ENCODE measurements at regions not wholly inside any gene's neighbourhood (a gene's known extent, or its start where the extent isn't known, plus 50 kb on each side); places are given as distances from the start of the nearest gene placed in this dataset.

GRCh38 chr1:30321996-30322858 is 401.2 kb downstream of the MATN1 start (continued):
- no peak for TF ChIP-seq MAX (IDR thresholded peaks at IDR 0.05)
- TF ChIP-seq ELF1 (IDR thresholded peaks at IDR 0.05; ENCODE audit: borderline replicate concordance, low read depth): no peak
- TF ChIP-seq ZNF274 (IDR thresholded peaks at IDR 0.05; ENCODE audit: low read depth, low read length): no peak

DNA sequence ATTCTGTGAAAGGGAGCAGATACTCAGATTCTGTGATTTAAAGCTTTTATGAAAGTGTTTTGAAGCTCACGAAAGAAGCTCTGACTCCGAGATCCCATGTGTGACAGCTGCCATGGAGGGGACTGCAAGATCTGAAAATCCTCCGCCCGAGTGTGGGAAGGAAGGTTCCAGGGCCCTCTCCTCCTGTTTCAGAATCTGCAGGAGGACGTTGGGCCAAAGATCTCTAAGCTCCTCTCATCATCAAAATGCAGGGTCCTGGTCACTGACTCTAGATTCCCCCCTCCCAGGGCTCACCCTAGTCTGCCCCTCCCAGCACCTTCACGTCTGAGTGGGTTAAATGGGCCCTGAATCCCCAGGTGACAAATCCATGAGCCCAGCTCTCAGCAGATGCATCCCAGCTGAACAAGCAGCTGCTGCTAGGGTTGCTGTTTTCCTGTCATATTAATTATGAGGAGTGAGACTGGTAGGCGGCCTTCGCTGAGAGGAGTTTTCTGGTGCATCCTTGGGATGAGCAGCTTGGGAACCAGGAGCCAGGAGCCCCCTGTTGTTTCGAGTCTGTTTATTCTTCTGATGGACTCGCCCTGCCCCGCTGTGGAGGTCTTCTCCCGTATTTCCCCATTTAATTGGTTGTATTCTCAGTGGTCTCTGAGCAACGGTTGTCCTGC is 402.0 kb downstream of the MATN1 start:
- RAD21 ChIA-PET (ENCODE audit: low non-redundant PET in 1 of 2, low total read pairs in 2 of 2, uncharacterized antibody in 2 of 2, unreplicated experiment in 2 of 2): no interaction called here
- H3K9me3 ChIP-seq (ENCODE audit: control insufficient read depth in 1 of 2, insufficient read depth in 1 of 2, low read depth in 1 of 2, low read length in 2 of 2): no peaks in the 10 kb centered on the region
- H3K36me3 ChIP-seq (ENCODE audit: control insufficient read depth in 1 of 2, insufficient read depth in 2 of 2, low read length in 2 of 2): no peaks in the 10 kb centered on the region
- POLR2A ChIA-PET: no interaction called here
- no peaks in the 10 kb centered on the region for H3K79me2 ChIP-seq (ENCODE audit: insufficient read depth, low read length)
- DNase-seq (ENCODE audit: low read depth, low spot score) (no peak), ATAC-seq (no peak)
- no TSS peak for BruUV-seq (replicated peaks)
- H4K20me1 ChIP-seq (ENCODE audit: insufficient read depth): no peaks in the 10 kb centered on the region
- no peaks in the 10 kb centered on the region for H3K27me3 ChIP-seq (ENCODE audit: insufficient read depth, low read length)
- H3K9me2 ChIP-seq (ENCODE audit: insufficient read depth): no peaks in the 10 kb centered on the region
- H3K9ac ChIP-seq (ENCODE audit: low read length): no peak overlapping the region
- no peak overlapping the region for H3K4me2 ChIP-seq (ENCODE audit: low read length)
- no peak for TF ChIP-seq FOSL1 (IDR thresholded peaks at IDR 0.05; ENCODE audit: low read depth)
- no peak for TF ChIP-seq ELF1 (IDR thresholded peaks at IDR 0.05; ENCODE audit: borderline replicate concordance, low read depth)
- TF ChIP-seq CTCF (IDR thresholded peaks at IDR 0.05 in 2 of 3, conservative IDR thresholded peaks at IDR 0.05 in 1 of 3; ENCODE audit: borderline replicate concordance in 1 of 3, insufficient read depth in 1 of 3, low read depth in 2 of 3, low read length in 2 of 3): no peak
- TF ChIP-seq, protein P1, sequence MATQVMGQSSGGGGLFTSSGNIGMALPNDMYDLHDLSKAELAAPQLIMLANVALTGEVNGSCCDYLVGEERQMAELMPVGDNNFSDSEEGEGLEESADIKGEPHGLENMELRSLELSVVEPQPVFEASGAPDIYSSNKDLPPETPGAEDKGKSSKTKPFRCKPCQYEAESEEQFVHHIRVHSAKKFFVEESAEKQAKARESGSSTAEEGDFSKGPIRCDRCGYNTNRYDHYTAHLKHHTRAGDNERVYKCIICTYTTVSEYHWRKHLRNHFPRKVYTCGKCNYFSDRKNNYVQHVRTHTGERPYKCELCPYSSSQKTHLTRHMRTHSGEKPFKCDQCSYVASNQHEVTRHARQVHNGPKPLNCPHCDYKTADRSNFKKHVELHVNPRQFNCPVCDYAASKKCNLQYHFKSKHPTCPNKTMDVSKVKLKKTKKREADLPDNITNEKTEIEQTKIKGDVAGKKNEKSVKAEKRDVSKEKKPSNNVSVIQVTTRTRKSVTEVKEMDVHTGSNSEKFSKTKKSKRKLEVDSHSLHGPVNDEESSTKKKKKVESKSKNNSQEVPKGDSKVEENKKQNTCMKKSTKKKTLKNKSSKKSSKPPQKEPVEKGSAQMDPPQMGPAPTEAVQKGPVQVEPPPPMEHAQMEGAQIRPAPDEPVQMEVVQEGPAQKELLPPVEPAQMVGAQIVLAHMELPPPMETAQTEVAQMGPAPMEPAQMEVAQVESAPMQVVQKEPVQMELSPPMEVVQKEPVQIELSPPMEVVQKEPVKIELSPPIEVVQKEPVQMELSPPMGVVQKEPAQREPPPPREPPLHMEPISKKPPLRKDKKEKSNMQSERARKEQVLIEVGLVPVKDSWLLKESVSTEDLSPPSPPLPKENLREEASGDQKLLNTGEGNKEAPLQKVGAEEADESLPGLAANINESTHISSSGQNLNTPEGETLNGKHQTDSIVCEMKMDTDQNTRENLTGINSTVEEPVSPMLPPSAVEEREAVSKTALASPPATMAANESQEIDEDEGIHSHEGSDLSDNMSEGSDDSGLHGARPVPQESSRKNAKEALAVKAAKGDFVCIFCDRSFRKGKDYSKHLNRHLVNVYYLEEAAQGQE (IDR thresholded peaks at IDR 0.05; ENCODE audit: low read depth): no peak
- TF ChIP-seq POLR2A (IDR thresholded peaks at IDR 0.05; ENCODE audit: borderline replicate concordance, extremely low read depth, insufficient read depth, insufficient read length): no peak
- no peak for TF ChIP-seq YY1 (IDR thresholded peaks at IDR 0.05; ENCODE audit: extremely low read depth, insufficient replicate concordance, low read depth, low read length)
- no peak overlapping the region for H3K27ac ChIP-seq (ENCODE audit: low read depth, low read length)
- H3K4me1 ChIP-seq (ENCODE audit: control insufficient read depth in 1 of 2, insufficient read depth in 2 of 2, low read length in 2 of 2): no peaks in the 10 kb centered on the region
- H3K4me3 ChIP-seq (replicated peaks in 1 of 2; ENCODE audit: low read depth in 1 of 2, low read length in 2 of 2): no peak overlapping the region
- intact Hi-C loops (cut with micrococcal nuclease): no loop called here
- H2AFZ ChIP-seq (ENCODE audit: low read depth, low read length, poor library complexity, severe bottlenecking): no peak overlapping the region
- CTCF ChIA-PET: interaction anchor here (0.7 to 1.7 kb wide), 2 partner anchors 33 to 387 kb away, joined by 3 read pairs; no protein-coding TSS in a partner anchor

Data from HCT116 (cell line).